Posterior vena cava (tissue), 2 donors: ENCODE measurements at regions not wholly inside any gene's neighbourhood (a gene's known extent, or its start where the extent isn't known, plus 50 kb on each side); places are given as distances from the start of the nearest gene placed in this dataset.
"Not testable (repeated sequence)": the region's sequence is repeated elsewhere in the genome, so short reads cannot be mapped to it uniquely, and the experiment has no call there.

Experiments used
- DNase-seq: peaks from one replicate; pipeline ENCODE4 v3.0.0-alpha.2; 2020; ENCODE audit warnings: low spot score
- intact Hi-C, 2 donors: fragments of 100-400 bp; cut with DNase I; formaldehyde crosslinking; loops; one replicate each; pipeline versions ENCODE4 v1.14.1 to v1.14.2; 2022 to 2023
- donor health status: DM: yes; HTN: yes; CAD: no.
- donor health status: DM: yes; HTN: yes; CAD: no.

DNA sequence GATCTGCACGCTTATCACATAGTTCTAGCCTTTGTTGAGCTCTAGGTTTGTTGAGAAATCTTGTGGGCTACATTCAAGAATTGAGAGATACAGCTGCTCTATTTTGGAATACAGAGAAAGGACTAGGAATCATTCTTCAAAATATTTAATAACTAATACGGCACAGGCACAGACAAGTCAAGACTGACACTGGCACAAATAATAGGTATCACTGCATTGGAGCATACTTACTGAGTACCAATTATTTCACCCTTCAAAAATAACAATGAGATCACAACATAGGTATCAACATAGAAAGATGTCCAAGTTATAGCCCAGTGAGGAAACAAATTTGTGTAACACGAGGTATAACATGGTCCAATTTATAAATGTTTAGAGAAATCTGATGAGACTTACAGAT lies 133.7 kb upstream of the TSC22D2 start:
- intact Hi-C loops = no loop called here
- DNase-seq = no peak

GRCh38 chr3:150273396-150273795 lies 134.7 kb upstream of the TSC22D2 start:
- intact Hi-C loops = no loop called here

DNA sequence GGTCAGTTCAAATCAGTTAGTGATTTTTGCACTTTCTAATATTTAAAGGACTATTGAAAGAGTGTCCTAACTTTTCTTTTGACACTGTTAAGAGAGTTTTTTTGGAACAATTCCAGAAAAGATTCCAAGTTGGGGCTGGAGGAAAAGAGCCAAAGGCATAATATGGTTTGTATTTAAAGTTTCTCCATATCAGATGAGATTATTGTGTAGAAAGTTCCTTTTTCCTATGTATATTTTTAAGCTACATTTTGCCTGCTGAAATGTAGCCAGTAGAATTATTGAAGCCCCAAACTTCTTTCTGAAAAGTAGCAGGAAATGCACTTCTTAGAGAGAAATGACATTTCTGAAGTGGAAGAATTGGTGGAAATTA lies 136.5 kb upstream of the TSC22D2 start:
- intact Hi-C loops = no loop called here
- DNase-seq = no peak

More at GRCh38 chr3:150273396-150273795, 134.7 kb upstream of the TSC22D2 start:
- DNase-seq = no peak

DNA sequence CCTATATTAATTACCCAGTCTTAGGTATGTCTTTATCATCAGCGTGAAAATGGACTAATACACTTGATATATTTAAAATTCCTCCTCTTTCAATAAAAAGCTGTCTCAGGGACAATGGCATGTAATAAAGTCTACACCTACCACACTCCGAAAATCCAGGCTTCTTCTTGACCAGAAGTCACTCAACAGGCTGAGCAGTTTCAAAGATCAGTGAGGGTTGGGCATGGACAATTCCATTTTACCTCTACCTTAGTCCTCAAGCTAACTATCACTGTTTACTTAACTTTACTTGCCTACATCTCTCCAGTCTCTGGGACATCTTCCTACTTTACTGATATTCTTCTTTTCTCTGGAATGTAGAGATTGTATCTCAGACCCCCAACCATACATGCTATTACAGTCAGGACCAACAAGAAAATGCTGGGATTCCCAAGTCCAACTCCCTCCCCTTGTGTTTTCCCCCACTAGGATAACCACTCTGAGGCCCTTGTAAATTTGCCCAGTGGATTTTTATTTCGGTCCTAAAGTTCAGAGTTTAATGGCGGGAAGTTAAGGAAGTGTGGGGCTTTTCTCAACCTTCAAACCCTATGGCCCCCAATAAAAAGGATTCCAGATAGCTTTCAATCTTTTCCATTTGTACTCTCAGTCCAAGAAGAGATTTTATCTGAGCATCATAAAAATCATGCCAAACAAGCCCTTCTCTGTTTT lies 137.1 kb upstream of the TSC22D2 start:
- no peak for DNase-seq
- intact Hi-C loops = no loop called here

DNA sequence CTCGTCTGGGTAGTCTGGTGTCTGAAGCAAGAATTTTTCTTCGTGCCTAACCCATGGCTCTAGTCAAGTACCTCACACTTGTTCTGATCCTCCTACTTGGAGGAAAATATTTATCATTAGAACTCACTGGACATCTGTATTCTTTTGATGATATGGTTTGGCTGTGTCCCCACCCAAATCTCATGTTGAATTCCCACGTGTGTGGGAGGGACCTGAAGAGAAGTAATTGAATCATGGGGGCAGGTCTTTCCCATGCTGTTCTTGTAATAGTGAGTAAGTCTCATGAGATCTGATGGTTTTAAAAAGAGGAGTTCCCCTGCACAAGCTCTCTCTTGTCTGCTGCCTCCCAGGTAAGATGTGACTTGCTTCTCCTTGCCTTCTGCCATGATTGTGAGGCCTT lies 137.7 kb upstream of the TSC22D2 start:
- intact Hi-C loops, DNase-seq: not testable (repeated sequence)

DNA sequence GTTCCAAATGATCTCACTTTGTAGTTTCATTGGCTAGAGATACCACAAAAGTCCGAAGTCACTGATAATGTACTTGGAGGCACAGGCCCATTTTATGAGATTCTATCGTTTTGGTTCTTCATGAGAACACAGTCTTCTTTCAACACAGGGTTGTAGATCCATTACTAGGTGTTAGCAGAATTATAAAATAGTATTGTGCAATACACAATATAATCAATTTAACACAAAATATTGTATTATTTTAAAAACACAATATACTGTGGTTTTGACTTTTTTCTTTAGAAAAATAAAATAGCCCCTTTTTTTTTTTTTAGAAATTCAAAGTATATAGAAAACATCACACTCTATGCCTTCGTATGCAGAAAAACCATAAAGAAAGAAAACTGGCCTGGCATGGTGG lies 138.6 kb upstream of the TSC22D2 start:
- no peak for DNase-seq
- intact Hi-C loops = no loop called here

DNA sequence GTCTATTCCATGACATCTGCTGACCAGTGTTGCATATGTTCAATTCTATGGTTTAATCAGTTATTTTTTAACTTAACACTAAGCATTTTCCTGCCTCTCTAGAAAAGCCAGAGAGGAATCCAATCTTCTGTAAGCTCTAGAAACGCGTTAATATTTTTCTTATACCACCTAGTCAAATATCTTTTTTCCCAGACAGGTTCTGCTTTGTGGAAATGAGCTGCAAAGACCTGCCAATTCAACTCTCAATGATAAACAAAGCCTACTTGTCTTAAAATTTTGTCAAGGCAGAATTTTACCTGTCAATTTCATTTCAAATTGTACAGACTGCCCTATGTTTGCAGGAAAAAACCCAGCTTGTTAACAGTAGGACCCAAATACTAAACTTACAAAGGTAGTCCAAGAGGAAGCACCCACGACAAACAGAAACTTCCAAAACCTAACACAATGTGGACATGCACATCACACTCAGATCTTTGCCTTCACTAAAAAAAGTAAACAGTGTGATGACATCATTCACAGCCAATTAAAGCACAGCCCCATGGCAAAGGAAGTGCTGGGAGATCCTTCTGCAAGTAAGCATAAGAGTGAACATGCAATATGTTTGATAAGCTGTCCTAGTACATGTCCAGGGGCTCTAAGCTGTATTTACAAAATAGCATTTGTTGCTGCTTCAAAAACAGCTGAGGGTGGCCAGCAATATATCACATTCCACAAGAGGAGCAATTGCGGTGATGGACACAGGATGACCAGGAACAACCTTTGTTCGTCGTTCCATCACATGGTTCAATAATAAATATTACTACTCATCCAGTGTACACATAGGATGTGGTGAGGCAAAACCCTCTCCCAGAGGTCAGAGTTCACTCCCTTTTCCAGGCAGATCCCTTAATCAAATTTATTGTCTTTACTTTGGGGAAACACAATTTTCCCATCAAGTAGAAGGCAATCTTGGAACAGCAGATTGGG lies 139.4 kb upstream of the TSC22D2 start:
- intact Hi-C loops = no loop called here
- no peak for DNase-seq

- no peak for DNase-seq
- intact Hi-C loops = no loop called here
Measured at GRCh38 chr3:150267288-150267687, 140.8 kb upstream of the TSC22D2 start.

- intact Hi-C loops = no loop called here
Measured at GRCh38 chr3:150265305-150265704, 142.8 kb upstream of the TSC22D2 start.

GRCh38 chr3:150264561-150265279 lies 143.4 kb upstream of the TSC22D2 start:
- intact Hi-C loops = no loop called here
- DNase-seq = no peak

More at GRCh38 chr3:150265305-150265704, 142.8 kb upstream of the TSC22D2 start:
- no peak for DNase-seq

DNA sequence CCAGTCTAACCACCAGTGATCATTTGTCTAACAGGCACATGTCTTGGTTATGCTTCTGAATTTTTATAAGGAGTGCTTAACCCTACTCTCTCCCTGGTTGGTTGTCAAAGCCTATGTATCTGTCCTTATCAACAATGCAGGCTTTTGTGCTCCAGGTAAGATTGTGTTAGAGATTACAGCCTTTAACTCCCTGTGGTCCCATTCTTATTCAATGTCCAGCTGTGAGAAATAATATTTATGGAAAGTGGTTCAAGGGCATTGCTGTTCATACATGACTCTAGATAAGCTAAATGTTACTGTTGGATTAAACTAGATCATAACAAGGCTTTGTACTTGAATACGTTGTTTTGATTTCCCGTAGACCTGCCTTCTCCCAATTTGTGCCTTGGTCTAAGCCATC lies 146.1 kb upstream of the TSC22D2 start:
- intact Hi-C loops = no loop called here
- DNase-seq = no peak

- intact Hi-C loops = no loop called here
- no peak for DNase-seq
Measured at GRCh38 chr3:150261418-150261817, 146.7 kb upstream of the TSC22D2 start.

- intact Hi-C loops = no loop called here
- DNase-seq = no peak
Measured at GRCh38 chr3:150260398-150260710, 147.7 kb upstream of the TSC22D2 start.

GRCh38 chr3:150259526-150260397 lies 148.3 kb upstream of the TSC22D2 start:
- no peak for DNase-seq
- intact Hi-C loops = no loop called here

DNA sequence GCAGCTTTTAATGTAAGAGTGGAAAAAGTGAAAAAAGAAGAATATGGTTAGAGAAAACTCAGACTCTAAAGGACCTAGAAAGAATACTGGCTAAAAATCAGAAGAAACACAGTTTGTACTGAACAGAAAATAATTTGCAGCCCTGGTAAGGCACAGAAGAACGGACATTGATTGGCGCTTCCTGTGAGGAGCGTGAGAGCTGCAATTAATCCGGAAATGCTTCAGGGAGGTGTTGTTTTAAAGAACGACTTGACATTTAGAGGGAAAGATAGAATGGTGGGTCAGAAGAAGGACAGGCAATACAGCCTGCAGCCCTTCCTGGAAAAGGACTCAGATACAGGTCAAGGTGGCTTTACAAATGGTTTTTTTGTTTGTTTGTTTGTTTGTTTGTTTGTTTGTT lies 151.3 kb upstream of the TSC22D2 start:
- intact Hi-C loops = no loop called here
- no peak for DNase-seq

DNA sequence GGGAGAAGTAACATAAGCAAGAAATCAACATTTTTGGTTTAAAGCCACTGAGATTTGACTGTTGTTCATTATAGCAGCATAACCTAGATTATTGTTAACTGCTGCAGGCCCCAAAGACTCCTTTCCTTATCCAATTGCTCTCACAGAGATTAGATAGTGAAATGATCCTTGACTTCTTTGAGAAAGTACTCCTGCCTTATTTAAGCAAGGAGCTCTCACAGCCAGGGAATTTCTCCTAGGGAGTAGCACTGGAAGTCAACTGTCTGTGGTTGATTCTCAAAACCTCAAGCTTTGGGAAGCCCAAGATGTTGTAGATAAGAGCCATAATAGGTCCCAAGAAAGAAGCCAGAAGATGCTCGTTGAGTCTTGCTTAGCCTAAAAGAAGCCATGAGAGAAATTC lies 151.8 kb upstream of the TSC22D2 start:
- intact Hi-C loops = no loop called here

DNA sequence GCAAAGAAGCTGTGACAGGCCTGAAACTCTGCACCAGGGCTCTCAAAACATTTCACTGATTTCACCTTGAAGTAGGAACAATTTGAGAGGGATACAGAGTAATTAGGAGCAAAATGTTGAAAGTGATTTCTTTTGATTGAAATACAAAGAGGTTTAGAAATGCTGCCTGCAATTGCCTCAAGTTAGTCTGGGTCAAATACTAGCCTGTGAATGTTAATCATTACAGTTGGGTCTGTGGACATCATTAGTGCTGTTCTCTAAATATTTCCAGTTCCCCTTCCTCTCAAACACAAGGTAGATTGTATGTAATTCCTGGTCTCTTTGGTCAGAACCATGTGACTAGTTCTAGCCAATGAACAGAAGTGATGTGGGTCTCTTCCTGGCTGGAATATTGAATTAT lies 152.3 kb upstream of the TSC22D2 start:
- no peak for DNase-seq
- intact Hi-C loops = no loop called here

More for the DNA sequence above, 151.8 kb upstream of the TSC22D2 start:
- no peak for DNase-seq

DNA sequence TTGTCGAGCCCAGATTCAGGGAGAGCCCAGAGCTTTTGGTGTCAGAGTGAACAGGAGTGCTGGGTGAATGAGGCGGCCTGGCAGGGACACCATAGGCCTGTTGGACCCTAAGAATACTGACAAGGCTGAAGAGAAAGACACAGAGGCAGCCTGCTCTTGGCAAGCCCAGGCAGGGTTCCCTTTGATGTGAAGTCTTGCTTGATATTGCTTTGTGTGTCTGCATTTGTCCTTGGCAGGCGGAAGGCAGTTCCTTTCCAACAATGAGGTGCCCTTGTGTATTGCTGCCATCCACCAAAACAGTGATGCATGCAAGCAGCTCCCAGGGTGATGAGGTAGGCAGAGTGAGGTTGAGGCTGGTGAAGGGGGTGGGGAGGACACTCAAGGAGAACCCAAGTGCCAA lies 152.7 kb upstream of the TSC22D2 start:
- no peak for DNase-seq
- intact Hi-C loops = no loop called here

DNA sequence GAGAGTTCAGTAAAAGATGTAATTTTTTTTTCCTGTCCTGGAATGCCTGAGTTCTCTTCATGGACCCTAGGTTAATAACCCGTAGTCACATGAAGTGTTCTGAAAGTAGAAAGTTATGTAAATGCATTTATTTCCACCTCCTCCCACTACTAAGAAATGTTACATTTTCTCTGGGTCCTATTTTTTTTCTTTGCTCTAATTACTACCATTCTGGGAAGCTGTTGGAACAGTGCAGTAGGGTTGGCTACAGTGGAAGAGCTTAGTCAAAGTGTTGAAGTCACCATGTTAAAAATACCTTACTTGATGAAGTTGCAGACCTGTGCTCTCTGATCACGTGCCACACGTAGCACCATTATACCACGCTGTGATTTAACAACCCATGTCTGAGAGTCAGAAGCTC lies 153.8 kb upstream of the TSC22D2 start:
- intact Hi-C loops = no loop called here
- no peak for DNase-seq
